ENCODE measurements at regions not wholly inside any gene's neighbourhood (a gene's known extent, or its start where the extent isn't known, plus 50 kb on each side); places are given as distances from the start of the nearest gene placed in this dataset.

DNA sequence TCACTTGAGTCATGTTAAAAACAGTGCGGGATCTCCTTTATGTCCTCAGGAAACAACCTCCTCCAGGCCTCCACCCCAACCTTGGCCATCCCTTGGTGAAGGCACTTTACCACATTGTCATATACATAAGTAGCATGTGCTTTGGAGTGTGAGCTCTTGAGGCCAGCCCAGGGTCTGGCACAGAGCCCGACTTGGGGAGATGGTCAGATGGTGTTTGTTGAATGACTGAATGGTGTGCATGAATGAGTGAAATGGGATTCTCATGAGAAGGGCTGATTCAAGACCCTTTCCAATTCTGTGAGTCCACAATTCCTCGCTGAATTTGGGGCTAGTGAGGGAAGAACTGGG lies 52.9 kb upstream of the DLK1 start:
- no peak for DNase-seq (ENCODE audit: low spot score)

DNA sequence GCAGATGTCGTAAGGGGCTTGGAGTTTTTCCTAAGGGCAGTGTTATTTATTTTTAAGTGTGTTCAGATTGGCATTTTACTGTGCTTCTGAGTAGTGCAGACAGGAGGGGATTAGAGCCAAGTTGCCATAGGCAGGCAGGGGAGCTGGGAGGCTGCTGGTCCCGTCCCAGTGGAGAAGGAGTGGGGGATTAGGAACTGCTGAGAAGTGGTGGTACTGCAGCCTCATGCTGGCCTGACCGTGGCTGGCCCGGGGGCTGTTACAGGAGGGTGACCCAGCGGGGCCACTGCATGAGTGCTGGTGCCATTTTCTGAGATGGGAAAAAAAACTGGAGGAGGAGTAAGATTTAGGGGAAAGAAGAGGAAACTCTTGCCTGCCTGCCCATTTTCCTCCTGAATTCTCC lies 52.3 kb upstream of the DLK1 start:
- DNase-seq (ENCODE audit: low spot score), result no peak

DNA sequence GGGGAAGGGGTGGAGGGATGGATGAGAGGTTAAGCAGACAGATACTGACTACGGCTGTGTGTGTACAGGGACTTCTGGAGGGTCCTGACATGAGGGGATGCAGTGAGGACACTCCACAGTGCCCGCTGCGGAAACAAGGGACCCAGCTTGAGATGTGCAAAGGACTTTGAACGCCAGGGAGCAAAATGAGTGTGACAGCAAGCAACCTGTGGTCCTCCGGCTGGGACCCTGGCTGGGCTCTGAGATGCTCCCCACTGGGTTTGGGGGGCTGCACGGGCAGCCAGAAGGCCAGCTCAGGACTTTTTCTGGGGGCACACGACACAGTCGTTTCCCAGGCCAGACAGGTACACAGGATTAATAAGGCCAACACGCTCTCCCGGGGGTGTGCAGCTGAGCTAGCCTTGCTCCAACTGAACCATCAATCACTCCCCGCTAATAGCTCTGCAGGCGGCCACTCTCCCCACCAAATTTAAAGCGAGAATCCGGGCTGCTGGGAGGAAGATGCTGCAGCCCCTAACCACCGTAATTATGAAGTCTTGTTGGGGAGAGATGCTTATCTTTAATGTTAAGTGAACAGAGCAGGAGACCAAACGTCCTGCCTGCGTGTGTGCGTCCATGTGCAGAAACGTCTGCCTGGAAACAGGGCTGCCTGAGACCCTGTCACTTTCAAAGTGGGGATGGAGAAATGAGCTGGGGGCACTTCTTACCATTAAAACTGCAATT lies 51.6 kb upstream of the DLK1 start:
- DNase-seq (ENCODE audit: low spot score), result no peak

DNA sequence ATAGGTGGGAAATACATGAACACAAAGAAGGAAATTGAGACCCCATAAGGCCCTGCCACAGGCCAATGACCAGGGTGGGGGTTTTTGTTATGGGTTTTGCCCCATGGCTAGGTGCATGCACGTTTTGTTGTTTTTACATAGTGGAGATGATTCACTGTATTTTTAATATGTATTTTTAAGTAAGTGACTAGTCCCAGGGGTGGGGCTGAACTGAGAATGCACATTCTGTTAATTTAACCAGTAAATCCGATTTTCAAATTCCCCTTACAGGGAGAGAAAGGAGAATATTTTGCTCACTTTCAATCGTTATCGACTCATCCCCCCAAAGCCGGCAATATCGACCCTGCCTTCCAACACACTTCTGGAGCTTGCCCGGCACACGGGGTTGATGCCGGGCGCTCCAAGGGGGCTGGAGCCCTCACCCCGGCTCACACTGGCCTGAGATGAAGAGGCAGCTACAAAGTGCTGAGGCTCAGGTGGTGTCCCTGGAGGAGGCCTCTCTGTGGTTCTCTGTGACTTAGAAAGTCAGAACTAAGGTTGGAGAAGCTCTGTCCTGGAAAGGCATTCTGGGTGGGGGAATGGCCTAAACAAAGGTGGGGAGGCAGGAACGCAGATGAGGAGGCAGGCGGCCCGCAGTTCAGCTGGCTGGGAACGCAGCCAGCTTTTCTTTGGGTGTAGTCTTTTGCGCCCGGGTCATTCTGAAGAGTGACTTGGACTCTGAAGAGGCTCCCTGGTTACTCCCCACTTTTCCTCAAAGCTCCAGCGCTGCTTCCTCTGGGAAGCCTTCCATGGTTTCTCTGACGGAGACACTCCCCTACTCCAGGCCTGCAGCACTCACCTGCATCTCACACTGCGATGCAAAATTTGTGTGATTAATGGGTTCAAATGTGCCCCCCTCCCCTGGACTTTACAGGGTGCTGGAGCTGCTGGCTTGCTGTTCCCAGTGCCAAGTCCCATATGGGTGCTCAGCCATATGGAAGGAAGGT lies 50.7 kb upstream of the DLK1 start:
- DNase-seq (ENCODE audit: low spot score), result peak; percentile 30

All from A172 (cell line).